ENCODE measurements at regions not wholly inside any gene's neighbourhood (a gene's known extent, or its start where the extent isn't known, plus 50 kb on each side); places are given as distances from the start of the nearest gene placed in this dataset.
A peak's percentile ranks its signal among the peaks of the same experiment; 100 is the strongest.

GRCh38 chr12:92614502-92614901 lies 88.3 kb upstream of the PLEKHG7 start:
- no peak for ATAC-seq
- no peak for DNase-seq

DNA sequence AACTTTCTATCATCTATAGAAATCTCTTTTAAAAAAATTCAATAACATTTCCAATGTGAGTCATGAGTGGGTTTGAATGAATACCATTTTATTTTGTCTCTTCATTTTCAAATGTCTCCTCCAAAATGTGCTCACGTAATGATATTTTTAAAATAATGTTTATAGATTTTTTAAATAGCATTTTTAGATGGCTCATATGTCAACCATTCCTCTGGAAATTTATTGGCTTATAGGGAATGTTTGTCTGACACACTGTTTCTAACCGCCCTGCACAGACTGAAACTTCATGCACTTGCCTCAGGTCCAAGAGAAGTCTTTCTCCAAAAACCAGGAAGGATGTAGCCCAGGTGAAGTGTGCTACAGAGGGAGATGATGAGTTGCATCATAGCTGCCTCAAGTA lies 88.8 kb upstream of the PLEKHG7 start:
- DNase-seq (no peak), ATAC-seq (no peak)

DNA sequence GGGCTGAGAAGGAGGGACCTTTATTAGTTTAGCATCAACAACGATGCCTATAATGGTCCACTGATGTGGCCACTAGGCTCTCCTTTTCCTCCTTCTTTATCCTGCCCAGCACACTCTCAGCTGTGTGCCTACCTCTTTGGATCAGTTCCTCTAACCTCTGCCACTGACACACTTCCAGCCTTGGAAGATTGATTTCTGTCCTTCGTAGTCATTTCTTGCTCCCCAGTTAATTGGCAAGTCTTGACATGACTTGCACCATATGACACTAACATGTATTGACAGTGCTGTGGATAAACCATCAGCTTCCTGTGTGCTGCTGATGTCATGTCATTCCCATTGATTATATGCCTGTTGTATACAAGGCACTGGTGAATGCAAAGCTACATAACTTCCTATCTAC lies 90.2 kb upstream of the PLEKHG7 start:
- DNase-seq (no peak), ATAC-seq (no peak)

DNA sequence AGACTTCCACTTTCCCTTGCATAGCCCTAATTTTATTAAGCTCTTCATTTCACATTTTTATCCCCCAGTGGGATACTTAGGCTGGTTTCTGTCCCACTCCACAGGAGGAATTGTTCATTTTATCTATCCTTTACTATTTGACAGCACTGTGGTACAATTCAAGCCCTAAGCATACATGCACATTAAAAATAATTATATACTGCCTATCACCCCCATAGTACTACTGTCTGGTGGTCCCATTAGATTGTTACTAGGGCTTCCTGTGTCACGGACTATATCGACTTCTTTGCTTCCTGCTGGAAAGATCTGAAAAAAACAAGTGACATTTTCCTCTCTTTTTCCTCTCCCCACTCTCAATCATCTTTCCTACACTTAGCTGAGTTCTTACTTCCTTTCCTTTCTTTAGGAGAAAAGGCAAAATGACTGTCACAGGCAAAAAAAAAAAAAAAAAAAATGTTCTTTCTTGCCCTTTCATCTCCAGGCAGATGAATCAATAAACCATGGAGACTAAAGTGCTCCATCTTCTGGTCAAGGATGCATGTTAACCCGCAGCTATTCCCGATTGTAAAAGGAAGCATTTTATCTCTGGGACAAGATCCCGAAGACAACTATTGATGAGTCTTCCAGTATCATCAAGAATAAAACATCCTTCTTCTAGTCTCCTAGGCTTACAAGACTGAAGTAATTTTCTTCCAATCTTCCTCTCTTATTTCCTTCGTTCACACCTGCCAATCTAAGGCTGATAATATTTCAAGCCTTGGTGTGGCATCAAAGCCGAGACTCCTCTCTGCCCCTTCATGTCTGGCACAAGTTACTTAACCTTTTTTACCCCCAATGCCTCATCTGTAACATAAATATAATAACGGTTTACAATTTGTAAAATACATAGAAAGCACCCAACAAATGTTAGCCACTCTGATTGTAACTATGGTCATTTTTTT lies 94.4 kb upstream of the PLEKHG7 start:
- no peak for DNase-seq

GRCh38 chr12:92606956-92607355 lies 95.8 kb upstream of the PLEKHG7 start:
- ATAC-seq (no peak), DNase-seq (no peak)

More for the DNA sequence above, 94.4 kb upstream of the PLEKHG7 start:
- ATAC-seq: no peak

GRCh38 chr12:92605621-92606170 lies 97.1 kb upstream of the PLEKHG7 start:
- ATAC-seq: no peak
- DNase-seq: no peak

- no peak for ATAC-seq
- no peak for DNase-seq
Measured at GRCh38 chr12:92604786-92605185, 98.0 kb upstream of the PLEKHG7 start.

- DNase-seq (no peak), ATAC-seq (peak; percentile 81)
Measured at GRCh38 chr12:92603741-92604432, 98.9 kb upstream of the PLEKHG7 start.

DNA sequence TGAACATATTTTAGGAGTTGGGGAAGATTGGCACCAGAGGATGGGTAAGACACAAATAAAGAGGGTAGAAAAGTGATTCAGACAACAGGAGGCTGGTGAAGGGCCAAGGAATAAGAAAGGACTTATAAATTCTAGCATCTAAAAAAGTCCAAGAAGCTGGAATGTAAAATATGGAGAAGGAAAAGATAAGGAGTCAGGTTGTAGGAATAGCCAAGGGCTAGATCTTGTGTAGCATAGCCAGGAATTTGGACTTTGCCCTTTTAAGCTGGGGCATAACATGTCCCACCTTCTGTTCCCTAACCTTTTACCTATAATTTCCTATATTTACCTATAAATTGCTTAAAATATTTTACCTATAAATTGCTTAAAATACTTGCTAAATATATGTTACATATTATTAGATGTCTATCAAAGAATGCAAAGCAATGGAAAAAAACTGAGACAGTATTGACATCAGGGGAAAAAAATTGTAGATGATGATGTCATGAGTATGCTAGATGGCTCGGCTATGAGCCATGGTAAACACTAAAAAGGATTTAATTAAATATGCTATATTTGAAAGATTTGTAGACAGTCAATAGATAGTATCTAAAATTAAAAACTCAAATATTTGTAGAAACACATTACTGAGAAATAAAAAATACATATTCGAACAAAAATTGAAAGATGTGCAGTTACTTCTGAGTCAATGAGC lies 99.7 kb upstream of the PLEKHG7 start:
- DNase-seq (no peak), ATAC-seq (no peak)

DNA sequence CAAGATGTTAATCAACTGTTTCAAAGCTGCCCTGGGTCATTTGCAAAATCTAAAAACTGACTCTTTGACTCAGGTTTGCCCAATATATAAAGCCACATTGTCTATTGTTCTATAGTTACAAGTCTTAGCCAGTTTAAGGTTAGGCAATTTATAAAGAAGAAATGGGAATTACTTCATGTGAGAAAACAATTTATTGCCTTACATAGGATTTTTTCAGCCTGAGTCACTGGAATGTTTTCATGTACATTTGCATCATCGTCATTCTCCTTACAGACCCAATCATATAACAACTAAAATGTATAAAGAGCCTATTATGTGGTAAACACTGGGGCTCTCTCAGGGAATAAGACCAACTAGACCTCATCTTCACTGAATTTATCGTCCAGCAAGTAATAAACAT lies 100.3 kb upstream of the PLEKHG7 start:
- ATAC-seq: no peak
- no peak for DNase-seq

DNA sequence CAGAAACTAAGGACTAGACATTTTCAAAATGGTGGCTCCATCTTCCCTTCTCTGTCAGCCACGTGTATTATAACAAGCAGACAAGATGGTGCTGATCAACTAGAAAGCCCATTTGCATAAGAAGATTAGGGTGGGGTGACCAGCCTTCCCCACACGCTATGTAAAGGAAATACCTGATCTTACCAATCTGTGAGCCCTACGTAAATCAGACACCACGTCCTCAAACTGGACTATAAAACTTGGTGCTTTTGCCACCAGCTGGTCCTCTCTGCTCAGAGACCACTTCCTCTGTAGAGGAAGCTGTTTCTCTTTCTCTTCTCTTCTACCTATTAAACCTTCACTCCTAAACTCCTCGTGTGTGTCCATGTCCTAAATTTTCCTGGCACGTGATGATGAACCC lies 101.1 kb upstream of the PLEKHG7 start:
- DNase-seq (no peak), ATAC-seq (no peak)

DNA sequence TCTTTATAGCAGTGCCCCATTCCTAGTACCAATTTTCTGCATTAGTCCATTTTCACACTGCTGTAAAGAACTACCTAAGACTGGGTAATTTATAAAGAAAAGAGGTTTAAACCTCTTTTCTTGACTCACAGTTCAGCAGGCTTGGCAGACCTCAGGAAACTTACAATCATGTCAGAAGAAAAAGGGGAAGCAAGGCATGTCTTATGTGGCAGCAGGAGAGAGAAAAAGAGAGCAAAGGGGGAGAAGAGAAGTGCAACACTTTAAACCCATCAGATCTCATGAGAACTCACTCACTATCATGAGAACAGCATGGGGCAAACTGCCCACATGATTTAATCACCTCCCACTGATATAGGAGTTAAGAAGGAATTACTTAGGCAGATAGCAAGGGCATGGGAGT lies 101.6 kb upstream of the PLEKHG7 start:
- ATAC-seq (no peak), DNase-seq (no peak)

DNA sequence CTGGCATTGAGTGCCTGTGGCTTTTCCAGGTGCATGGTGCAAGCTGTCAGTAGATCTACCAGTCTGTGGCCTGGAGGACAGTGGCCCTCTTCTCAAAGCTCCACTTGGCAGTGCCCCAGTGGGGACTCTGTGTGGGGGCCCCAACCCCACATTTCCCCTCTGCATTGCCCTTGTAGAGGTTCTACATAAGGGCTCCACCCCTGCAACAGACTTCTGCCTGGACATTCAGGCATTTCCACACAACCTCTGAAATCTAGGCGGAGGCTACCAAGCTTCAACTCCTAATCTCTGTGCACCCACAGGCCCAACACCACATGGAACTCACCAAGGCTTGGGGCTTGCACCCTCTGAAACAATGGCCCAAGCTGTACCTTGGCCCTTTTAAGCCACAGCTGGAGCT lies 102.7 kb upstream of the PLEKHG7 start:
- no peak for DNase-seq
- no peak for ATAC-seq

DNA sequence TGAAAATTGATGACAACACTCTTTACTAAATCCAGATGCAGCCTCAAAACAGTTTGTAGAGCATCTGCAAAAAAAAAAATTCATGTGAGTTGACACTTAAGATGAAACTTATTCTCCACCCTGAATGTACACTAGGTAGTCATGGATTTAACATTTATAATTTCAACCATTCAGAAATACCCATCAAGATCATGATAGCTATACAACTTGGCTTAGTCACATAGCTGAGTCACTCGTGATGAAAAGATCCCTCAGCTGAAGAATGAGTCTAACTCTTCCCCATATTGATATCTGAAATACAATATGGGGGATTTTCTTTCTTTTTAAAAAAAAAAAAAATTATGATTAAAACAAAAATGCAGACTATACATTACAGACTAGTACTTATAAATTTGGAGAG lies 104.8 kb upstream of the PLEKHG7 start:
- ATAC-seq: peak; percentile 62
- no peak for DNase-seq

DNA sequence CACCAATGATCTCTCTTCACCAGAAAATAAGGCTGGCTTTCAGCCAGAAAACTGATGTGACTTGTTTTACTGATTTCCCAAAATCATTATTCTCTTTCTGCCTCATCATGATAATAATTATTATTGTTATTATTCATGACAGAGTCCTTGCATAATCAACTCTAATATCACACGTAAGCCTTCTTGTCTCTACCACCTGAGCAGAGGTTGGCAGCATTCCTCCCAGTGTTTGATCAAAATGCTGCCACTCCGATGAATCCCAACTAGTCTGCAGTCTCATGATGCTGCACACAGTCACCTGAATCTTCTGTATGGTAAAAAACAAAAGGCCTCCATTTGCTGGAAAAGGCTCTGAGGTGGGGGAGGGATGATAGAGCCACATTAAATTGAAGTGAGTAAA lies 105.7 kb upstream of the PLEKHG7 start:
- DNase-seq: no peak
- ATAC-seq: no peak

DNA sequence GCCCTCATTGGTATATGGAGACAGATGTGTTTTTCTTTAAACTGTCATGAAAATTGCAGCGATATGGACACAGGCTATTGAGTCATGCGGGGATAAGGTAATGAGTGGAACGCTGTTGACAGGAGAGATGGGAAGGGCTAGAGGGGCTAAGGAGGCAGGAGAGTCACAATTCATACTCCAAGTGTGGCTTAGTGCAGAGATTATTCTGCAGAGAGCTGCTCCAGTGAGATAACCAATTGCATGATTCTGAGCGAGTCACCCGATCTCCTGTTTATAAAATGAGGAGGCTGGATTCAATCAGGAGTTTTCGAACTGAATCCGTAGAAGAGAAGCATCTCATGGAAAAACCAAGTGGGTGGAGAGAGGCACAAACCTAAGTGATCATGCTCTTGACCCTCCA lies 106.4 kb upstream of the PLEKHG7 start:
- DNase-seq (no peak), ATAC-seq (no peak)

DNA sequence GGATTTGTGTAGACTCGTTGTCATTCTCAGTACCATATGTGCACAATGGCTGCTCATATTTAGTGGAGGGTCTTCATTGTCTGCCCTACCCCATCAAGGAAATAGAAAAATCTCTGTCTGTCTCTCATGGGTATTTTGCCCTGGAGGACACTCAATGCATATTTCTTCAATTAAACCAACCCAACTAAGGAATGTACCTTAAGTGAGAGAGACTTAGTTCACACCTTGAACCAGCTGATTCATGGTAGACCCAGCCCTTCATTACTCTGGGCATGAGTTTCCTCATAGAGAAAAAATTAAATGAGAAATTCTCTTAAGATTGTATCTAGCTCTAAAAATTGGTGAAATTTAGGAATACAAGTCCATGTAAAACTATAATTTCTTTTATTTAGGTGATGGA lies 107.1 kb upstream of the PLEKHG7 start:
- ATAC-seq (no peak), DNase-seq (no peak)

GRCh38 chr12:92593734-92594402 lies 108.9 kb upstream of the PLEKHG7 start:
- ATAC-seq: peak; percentile 99
- peak; percentile 72 for DNase-seq

- no peak for DNase-seq
- ATAC-seq: no peak
Measured at GRCh38 chr12:92585115-92585727, 117.6 kb upstream of the PLEKHG7 start.

- ATAC-seq: no peak
- no peak for DNase-seq
Measured at GRCh38 chr12:92583910-92584309, 118.9 kb upstream of the PLEKHG7 start.

GRCh38 chr12:92582893-92583292 lies 119.9 kb upstream of the PLEKHG7 start:
- DNase-seq: no peak
- ATAC-seq: no peak

DNA sequence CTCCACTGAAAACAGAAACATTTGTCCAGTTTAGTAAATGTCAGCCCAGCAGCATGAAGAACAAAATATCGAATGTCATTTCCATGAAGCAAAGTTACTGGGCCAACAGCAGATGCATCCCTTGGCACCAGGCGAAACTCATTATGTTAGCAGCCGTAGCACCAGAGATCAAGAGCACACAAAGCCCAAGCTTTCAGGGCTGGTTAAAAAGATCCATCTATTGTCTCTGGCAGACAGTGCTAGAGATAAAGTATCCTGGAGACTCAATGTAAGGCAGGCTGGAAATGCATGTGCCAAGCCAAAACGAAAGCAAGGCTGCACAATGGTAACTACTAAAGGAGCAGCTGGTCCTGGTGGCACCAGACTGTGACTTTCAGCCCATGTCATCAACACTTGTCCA lies 120.3 kb upstream of the PLEKHG7 start:
- DNase-seq (no peak), ATAC-seq (no peak)

All from stimulated activated naive CD8-positive, alpha-beta T cell treated with anti-CD3 and anti-CD28 coated beads, Interleukin-15, Interleukin-2, amounts not matched to agents 100 U/mL and 50 U/mL, for 24 hours (primary cell).